ENCODE measurements at regions not wholly inside any gene's neighbourhood (a gene's known extent, or its start where the extent isn't known, plus 50 kb on each side); places are given as distances from the start of the nearest gene placed in this dataset.

DNA sequence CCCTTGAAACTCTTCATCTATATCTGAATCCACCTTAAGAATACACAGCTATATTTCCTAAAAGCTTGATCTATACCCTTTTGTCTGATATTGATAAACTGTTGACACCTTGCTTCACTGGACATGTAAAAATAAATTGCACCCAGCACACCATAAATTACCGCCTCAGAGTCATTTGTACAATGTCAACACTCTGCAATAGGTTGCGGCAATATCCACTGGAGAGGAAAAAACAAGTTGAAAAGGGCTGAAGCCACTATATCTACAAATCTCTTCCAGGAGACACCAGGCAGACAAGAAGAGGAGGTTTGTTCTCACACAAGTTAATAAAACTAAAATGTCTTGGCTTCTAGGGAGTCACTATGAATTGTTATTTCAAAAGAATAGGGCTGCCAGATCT lies 656.9 kb downstream of the CDH8 start:
- no peak for TF ChIP-seq POLR2AphosphoS5 (IDR thresholded peaks at IDR 0.05; ENCODE audit: low read length)
- no peak for TF ChIP-seq TCF3 (IDR thresholded peaks at IDR 0.05; ENCODE audit: borderline replicate concordance, insufficient read depth, low read depth, low read length)
- no peak for TF ChIP-seq EP300 (IDR thresholded peaks at IDR 0.05; ENCODE audit: borderline replicate concordance in 1 of 2, control insufficient read depth in 1 of 2, low read depth in 2 of 2, low read length in 2 of 2)
